HG02798 (cell line): ENCODE measurements at regions not wholly inside any gene's neighbourhood (a gene's known extent, or its start where the extent isn't known, plus 50 kb on each side); places are given as distances from the start of the nearest gene placed in this dataset.
"Not testable (repeated sequence)": the region's sequence is repeated elsewhere in the genome, so short reads cannot be mapped to it uniquely, and the experiment has no call there.

Experiments used
- ATAC-seq: cut with Tn5 transposase; IDR thresholded peaks from one replicate; pipeline ENCODE4 v1.9.1; 2021; ENCODE audit warnings: mild to moderate bottlenecking; ENCODE audit not compliant: unreplicated experiment, poor library complexity

DNA sequence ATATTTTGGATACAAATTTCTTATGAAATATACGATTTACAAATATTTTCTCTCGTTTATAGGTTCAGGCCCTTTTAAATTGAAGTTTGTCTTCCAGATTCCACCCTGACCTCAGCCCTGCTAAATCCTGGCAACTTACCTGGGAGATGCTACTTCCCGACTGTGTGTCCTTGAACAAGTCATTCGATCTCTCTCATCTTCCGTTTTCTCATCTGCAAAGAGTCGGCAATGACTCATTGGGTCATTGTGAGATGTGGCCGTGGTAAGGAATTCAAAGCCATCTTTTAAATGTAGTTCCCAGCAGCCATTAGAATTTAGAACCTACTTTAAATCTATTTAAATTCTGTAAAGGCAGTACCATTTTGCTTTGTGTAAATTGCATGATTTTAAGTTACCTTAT, 72.5 kb downstream of the LHX2 start:
- no peak for ATAC-seq

- no peak for ATAC-seq
Observed at GRCh38 chr9:124087226-124087625, 75.7 kb downstream of the LHX2 start.

GRCh38 chr9:124088476-124088837, 76.9 kb downstream of the LHX2 start:
- ATAC-seq: no peak

GRCh38 chr9:124089631-124090488, 78.3 kb downstream of the LHX2 start:
- not testable (repeated sequence) for ATAC-seq

DNA sequence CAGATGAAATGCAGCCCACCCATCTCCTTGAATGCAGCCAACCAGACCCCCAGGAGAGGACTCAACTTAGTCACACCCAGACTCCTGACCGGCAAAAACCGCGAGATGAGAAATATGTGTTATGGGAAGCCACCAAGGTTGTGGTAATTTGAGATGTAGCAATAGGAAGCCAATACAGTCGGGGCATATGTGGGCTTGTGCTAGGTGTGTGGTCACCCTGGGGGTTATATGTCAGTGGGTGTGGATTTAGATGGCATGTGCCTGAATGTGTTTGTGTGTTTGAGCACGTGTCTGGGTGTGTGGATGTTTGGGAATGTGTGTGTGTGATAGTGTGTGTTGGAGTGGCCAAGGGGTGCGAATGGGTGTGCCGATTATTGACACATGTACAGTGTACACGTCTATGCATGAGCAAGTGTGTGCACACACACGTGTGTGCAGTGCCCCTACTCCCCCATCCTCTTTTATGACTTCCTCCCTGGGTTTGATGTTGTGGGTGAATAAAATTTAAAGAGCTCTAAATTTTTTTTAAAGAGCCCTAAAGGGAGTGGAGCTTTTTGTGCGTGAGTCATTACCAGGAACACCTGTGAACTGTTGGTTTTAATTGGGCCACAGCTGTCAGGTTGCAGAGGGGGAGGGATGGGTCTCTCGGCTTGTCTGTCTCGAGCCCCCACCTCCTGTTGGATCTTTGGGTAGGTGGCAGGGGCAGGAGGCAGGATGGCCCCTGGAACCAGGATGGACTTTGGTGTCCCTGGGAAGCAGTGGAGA, 86.8 kb downstream of the LHX2 start:
- no peak for ATAC-seq

GRCh38 chr9:124099860-124100259, 88.3 kb downstream of the LHX2 start:
- ATAC-seq: no peak

DNA sequence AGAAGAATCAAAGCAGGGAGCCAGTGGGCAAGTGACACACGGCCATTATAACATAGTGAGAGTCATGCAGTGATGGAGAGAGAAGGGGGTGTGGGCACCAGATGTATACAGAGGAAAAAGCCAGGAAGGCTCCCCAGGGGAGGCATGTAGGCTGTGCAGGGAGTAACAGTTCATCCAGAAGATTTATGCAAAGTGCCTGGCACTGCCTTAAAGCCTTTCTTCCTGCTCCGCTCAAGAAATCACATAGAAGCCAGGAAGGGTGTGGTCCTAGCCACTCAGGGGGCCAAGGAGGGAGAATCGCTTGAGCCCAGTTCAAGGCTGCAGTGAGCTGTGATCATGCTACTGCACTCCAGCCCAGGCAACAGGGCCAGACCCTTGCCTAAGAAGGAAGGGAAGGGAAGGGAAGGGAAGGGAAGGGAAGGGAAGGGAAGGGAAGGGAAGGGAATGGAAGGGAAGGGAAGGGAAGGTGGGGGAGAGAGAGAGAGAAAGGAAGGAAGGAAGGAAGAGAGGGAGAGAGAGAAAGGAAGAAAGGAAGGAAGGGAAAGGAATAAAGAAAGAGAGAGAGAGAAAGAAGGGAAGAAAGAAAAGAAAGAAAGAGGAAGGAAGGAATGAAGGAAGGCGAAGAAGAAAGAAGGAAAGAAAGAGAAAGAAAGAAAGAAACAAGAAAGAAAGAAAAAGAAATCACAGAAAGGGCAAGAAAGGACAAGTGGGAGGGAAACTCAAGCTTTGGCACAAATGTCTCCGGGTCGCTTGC, 89.8 kb downstream of the LHX2 start:
- no peak for ATAC-seq

DNA sequence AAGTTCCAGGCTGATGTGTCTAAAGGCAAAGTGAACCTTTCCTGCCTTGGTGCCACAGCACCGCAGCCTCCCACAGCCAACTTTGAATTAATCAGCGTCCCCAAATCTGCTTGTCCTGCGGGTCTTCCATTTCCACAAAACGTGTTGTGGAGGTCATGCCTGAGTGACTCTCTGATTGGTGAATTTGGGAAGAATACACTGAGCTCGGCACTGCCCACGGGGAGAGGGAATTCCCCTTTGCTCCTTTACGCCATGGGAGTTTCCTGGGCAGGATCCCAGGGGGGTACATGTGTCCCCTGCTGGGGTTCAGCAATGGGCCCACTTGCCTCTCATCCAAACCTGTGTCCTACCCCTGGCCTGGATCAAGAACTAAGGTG, 90.4 kb downstream of the LHX2 start:
- ATAC-seq: no peak

GRCh38 chr9:124102363-124102762, 90.8 kb downstream of the LHX2 start:
- ATAC-seq: no peak

DNA sequence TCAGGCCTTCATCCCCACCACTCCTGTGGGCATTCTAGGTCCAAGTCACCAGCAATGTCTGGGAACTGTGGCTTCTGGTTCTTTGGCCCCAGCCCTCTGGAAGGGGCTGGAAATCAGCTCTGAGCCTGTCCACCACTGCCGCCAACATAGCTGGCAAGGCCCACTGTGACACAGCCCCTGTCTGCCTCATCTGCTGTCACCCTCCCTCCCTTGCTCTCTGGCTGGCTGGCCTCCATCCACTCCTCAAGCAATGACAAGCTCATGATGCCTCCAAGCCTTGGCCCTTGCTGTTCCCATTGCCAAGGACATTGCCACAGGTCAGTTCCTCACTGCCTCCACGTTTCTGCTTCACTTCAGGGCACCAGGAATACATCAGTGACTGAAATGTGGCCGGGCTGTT, 93.7 kb downstream of the LHX2 start:
- no peak for ATAC-seq

DNA sequence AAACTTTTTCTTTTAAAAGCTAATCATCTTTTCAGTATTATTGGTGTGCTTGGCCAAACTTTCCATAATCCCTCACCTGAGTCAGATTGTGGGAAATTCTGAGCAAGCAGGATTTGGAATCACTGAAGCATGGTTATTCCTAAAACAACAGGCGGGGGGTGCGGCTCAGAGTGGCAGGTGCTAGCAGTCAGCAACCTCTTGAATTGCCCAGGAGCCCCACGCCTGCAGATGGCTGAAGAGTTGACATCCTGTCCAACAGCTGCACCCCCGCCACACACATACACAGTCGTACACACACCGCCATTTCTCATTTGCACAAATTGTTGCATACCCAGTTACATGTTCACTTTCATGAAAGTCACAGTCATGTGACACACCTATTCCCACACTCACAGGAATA, 96.6 kb downstream of the LHX2 start:
- ATAC-seq: no peak

GRCh38 chr9:124110307-124110915, 98.8 kb downstream of the LHX2 start:
- ATAC-seq: no peak

GRCh38 chr9:124116683-124117363, 105.3 kb downstream of the LHX2 start:
- ATAC-seq: no peak

DNA sequence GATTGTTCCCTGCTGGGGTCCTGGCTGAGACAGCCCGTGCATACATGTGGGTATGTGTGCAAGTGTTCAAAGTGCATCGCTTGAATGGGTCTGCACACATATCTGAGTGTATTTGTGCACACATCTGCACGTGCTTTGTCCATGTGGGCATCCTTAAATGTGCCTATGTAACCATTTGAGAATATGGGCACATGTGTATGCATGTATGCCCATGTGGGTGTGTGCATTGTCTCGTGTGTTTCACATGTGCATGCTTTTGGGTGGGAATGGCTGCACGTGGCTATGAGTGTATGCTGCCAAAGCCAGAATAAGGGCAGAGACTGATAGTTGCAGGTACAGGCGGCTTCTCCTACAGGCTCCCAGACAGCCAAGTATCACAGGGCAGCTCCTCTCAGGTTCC, 107.3 kb downstream of the LHX2 start:
- no peak for ATAC-seq

GRCh38 chr9:124120272-124120671, 108.7 kb downstream of the LHX2 start:
- ATAC-seq: no peak

DNA sequence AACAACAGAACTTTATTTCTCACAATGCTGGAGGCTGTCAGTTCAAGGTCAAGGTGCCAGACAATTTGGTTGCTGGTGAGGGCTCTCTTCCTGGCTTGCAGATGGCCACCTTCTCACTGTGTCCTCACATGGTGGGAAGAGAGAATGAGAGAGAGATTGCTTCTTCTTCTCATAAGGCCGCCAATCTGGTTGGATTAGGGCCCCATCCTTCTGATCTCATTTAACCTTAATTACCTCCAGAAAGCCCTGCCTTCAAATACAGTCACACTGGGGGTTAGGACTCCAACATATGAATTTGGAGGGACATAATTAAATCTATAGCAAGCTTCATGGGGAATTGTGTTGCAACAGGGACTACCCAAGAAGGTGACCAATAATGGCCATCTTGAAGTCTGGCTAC, 110.2 kb downstream of the LHX2 start:
- no peak for ATAC-seq

DNA sequence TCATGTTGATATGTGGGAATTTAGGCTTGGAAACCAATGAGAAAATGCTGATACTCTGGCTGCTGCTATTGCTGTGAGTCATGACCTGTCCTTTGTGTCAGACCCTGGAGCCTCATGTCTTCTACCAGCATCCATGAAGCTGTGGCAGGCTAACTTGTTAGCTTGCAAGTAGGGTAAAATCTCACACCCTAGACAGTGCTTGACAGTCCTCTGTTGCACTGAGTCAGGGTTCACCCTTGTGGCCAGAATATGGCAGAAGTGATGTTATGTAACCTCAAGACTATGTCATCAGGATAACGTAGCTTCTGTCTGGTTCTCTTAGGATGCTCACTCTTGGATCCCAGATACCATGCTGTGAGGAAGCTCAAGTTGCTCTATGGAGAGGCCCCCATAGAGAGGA, 110.8 kb downstream of the LHX2 start:
- no peak for ATAC-seq

DNA sequence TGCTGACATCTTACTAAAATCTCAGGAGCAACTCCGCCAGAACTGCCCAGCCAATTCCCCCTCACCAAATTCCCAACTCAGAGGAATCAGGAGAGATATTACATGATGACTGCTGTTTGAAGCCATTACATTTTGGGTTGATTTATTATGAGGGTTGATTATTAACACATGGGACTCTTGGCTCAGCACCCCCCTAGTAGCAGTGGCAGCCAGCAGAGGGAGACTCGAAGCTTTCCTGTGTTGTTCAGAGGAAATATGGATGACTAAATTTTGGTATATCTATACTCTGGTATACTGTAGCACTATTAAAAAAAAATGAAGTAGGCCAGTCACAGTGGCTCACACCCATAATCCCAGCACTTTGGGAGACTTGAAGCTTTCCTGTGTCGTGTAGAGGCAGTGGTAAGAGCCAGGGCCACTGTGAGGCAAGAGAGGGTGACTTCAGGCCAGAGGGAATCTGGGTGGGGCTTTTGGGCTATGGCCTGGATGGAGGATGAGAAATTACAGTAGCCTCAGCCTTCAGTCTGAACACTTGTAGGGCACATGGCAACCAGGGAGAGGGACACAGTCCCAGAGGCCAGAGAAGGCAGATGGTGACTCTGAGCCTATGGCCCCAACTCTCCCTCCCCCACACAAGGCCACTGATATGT, 111.4 kb downstream of the LHX2 start:
- no peak for ATAC-seq

DNA sequence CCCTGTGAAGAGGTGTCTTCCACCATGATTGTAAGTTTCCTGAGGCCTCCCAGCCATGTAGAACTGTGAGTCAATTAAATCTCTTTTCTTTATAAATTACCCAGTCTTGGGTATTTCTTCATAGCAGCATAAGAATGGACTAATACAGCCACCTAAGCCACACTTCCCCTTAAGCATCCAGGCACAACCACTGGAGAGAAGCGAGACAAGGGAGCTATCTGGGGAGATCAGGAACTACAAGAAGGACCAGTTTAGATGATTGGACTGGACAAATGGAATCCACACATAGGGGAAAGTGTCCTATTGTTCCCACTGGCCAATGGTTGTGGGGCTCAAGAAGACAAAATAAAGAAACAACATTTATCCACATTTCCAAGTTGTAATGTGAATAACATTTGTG, 112.1 kb downstream of the LHX2 start:
- not testable (repeated sequence) for ATAC-seq
